ENCODE measurements at regions not wholly inside any gene's neighbourhood (a gene's known extent, or its start where the extent isn't known, plus 50 kb on each side); places are given as distances from the start of the nearest gene placed in this dataset.

DNA sequence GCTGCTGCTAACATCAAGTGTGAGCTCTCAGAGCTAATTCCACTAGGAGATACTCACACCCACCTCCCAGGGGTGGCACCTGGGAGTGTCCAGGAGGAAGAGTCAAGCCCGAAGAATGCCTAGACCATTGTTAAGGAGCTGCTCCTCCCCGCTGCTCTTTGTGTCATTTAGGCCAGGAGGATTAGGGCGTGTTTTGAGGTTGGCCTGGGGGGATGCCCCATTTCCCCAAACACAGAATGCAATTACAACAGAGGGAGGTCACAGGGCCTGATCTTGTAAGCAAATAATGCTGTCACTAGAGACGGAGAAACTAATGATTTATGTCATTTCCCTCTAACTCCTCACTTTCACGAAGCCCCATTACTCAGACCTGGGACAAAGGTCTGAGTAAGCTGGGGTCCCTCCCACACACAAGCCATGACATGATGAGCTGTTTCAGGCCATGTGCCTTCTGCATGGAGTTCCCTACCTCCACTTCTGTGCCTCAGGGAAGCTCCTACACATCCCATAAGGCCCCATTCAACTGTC, 312.5 kb downstream of the ACTL7B start:
- Histone ChIP-seq H3K9me3 (ENCODE audit: control insufficient read depth in 4 of 4, low read length in 3 of 4) (no peaks in the 10 kb centered on the region), H3K27me3 (ENCODE audit: control insufficient read depth in 4 of 4, insufficient read depth in 4 of 4, low read length in 3 of 4) (no peaks in the 10 kb centered on the region), H3K4me3 (ENCODE audit: low read depth in 1 of 3, low read length in 3 of 3) (no peak overlapping the region), H3K27ac (ENCODE audit: low read depth in 1 of 2, low read length in 2 of 2) (no peak overlapping the region), H3K36me3 (ENCODE audit: control insufficient read depth in 4 of 4, insufficient read depth in 3 of 4, low read depth in 1 of 4, low read length in 3 of 4) (no peaks in the 10 kb centered on the region), H3K4me1 (ENCODE audit: control insufficient read depth in 4 of 4, insufficient read depth in 4 of 4, low read length in 3 of 4) (no peaks in the 10 kb centered on the region), H3K9ac (ENCODE audit: low read depth in 1 of 2, low read length in 2 of 2) (no peak overlapping the region)
- 62% methylated on average over 5 of the region's 5 CpGs for WGBS
- TF ChIP-seq HNF4A (conservative IDR thresholded peaks at IDR 0.05) (no peak), ZBTB33 (IDR thresholded peaks at IDR 0.05) (no peak), JUND (IDR thresholded peaks at IDR 0.05) (no peak), TAF1 (conservative IDR thresholded peaks at IDR 0.05) (no peak), FOXA2 (IDR thresholded peaks at IDR 0.05) (no peak), HNF4G (IDR thresholded peaks at IDR 0.05) (no peak), SP1 (IDR thresholded peaks at IDR 0.05) (no peak), RAD21 (IDR thresholded peaks at IDR 0.05) (no peak), NR2F2 (IDR thresholded peaks at IDR 0.05) (no peak), REST (IDR thresholded peaks at IDR 0.05) (no peak), FOXA1 (IDR thresholded peaks at IDR 0.05) (no peak), CTCF (IDR thresholded peaks at IDR 0.05; ENCODE audit: low read depth, low read length, missing input control) (no peak), YY1 (IDR thresholded peaks at IDR 0.05) (no peak), GABPA (IDR thresholded peaks at IDR 0.05 in 1 of 2, conservative IDR thresholded peaks at IDR 0.05 in 1 of 2) (no peak)
- TF ChIP-seq, protein P1, sequence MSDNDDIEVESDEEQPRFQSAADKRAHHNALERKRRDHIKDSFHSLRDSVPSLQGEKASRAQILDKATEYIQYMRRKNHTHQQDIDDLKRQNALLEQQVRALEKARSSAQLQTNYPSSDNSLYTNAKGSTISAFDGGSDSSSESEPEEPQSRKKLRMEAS (IDR thresholded peaks at IDR 0.05): no peak
- TF ChIP-seq, protein P2, sequence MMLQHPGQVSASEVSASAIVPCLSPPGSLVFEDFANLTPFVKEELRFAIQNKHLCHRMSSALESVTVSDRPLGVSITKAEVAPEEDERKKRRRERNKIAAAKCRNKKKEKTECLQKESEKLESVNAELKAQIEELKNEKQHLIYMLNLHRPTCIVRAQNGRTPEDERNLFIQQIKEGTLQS (IDR thresholded peaks at IDR 0.05): no peak
- no peak for DNase-seq (ENCODE audit: low spot score)

DNA sequence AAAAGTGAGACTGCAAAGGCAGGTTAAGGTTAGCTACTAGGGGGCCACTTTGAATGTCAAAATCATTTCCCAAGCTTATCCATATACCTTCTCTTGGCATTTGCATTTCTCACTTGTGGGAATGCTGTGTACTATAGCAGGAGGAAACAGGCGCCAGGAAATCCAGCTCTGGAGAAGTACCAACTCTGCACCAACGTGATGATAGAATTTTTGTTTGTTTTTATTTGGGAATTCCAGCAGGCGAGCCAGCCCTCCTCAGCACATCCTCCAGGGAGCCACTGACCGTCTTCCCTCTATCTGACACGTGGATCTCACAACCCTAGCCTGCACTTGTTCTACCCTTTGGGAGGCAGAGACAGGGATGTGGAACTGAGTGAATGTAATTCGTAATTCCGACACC, 318.0 kb downstream of the ACTL7B start:
- Histone ChIP-seq H3K4me3 (ENCODE audit: low read depth in 1 of 3, low read length in 3 of 3) (no peak overlapping the region), H3K36me3 (ENCODE audit: control insufficient read depth in 4 of 4, insufficient read depth in 3 of 4, low read depth in 1 of 4, low read length in 3 of 4) (no peaks in the 10 kb centered on the region), H3K27ac (ENCODE audit: low read depth in 1 of 2, low read length in 2 of 2) (no peak overlapping the region), H3K9ac (ENCODE audit: low read depth in 1 of 2, low read length in 2 of 2) (no peak overlapping the region), H3K4me1 (ENCODE audit: control insufficient read depth in 4 of 4, insufficient read depth in 4 of 4, low read length in 3 of 4) (no peaks in the 10 kb centered on the region), H3K27me3 (ENCODE audit: control insufficient read depth in 4 of 4, insufficient read depth in 4 of 4, low read length in 3 of 4) (no peaks in the 10 kb centered on the region), H3K9me3 (ENCODE audit: control insufficient read depth in 4 of 4, low read length in 3 of 4) (no peaks in the 10 kb centered on the region)
- 77% methylated on average over 7 of the region's 7 CpGs for WGBS
- DNase-seq (ENCODE audit: low spot score): no peak
- no peak for TF ChIP-seq RAD21 (IDR thresholded peaks at IDR 0.05)
- no peak for TF ChIP-seq REST (IDR thresholded peaks at IDR 0.05)
- TF ChIP-seq JUND (IDR thresholded peaks at IDR 0.05): no peak
- no peak for TF ChIP-seq HNF4G (IDR thresholded peaks at IDR 0.05)
- TF ChIP-seq YY1 (IDR thresholded peaks at IDR 0.05): no peak
- TF ChIP-seq, protein P2 (IDR thresholded peaks at IDR 0.05): no peak
- TF ChIP-seq FOXA1 (IDR thresholded peaks at IDR 0.05): no peak
- no peak for TF ChIP-seq EGR1 (IDR thresholded peaks at IDR 0.05; ENCODE audit: low read depth in 2 of 2)
- TF ChIP-seq NR2F2 (IDR thresholded peaks at IDR 0.05): no peak
- TF ChIP-seq GABPA (IDR thresholded peaks at IDR 0.05 in 1 of 2, conservative IDR thresholded peaks at IDR 0.05 in 1 of 2): no peak
- TF ChIP-seq TAF1 (conservative IDR thresholded peaks at IDR 0.05): no peak
- TF ChIP-seq SP1 (IDR thresholded peaks at IDR 0.05): no peak
- TF ChIP-seq, protein P1 (IDR thresholded peaks at IDR 0.05): no peak
- no peak for TF ChIP-seq RXRA (IDR thresholded peaks at IDR 0.05)
- no peak for TF ChIP-seq FOXA2 (IDR thresholded peaks at IDR 0.05)
- no peak for TF ChIP-seq HNF4A (conservative IDR thresholded peaks at IDR 0.05)
